Subcutaneous abdominal adipose tissue (tissue), 5 donors: ENCODE measurements at regions not wholly inside any gene's neighbourhood (a gene's known extent, or its start where the extent isn't known, plus 50 kb on each side); places are given as distances from the start of the nearest gene placed in this dataset.

Source experiments
- H3K27ac ChIP-seq: one replicate; pipeline ENCODE4 v1.7.0; 2013; ENCODE audit warnings: low read depth, mild to moderate bottlenecking, inconsistent platforms, low read length, moderate library complexity
- H3K27me3 ChIP-seq, 5 donors: one replicate each; pipeline ENCODE4 v1.7.0; 2013; ENCODE audit warnings: low read length in 5 of 5, inconsistent platforms in 1 of 5; ENCODE audit not compliant: control insufficient read depth in 5 of 5, insufficient read depth in 4 of 5
- H3K36me3 ChIP-seq, 5 donors: one replicate each; pipeline ENCODE4 v1.7.0; 2013; ENCODE audit warnings: low read length in 5 of 5; ENCODE audit not compliant: control insufficient read depth in 5 of 5, insufficient read depth in 5 of 5
- H3K4me1 ChIP-seq, 5 donors: one replicate each; pipeline ENCODE4 v1.7.0; 2013; ENCODE audit warnings: low read length in 5 of 5, mild to moderate bottlenecking in 3 of 5, moderate library complexity in 1 of 5; ENCODE audit not compliant: control insufficient read depth in 5 of 5, insufficient read depth in 5 of 5
- H3K4me3 ChIP-seq, 5 donors: one replicate each; pipeline ENCODE4 v1.7.0; 2013; ENCODE audit warnings: low read length in 5 of 5, low read depth in 1 of 5
- H3K9ac ChIP-seq, 5 donors: one replicate each; pipeline ENCODE4 v1.7.0; 2013; ENCODE audit warnings: low read length in 5 of 5, mild to moderate bottlenecking in 4 of 5, moderate library complexity in 3 of 5
- H3K9me3 ChIP-seq, 5 donors: one replicate each; pipeline ENCODE4 v1.7.0; 2013; ENCODE audit warnings: low read length in 5 of 5; ENCODE audit not compliant: control insufficient read depth in 5 of 5
- donor health status: healthy.
- donor health status: healthy.
- donor health status: healthy.
- donor health status: healthy.
- donor health status: healthy.

GRCh38 chr12:98421316-98421715 lies 94.1 kb upstream of the TMPO start:
- Histone ChIP-seq H3K4me3 (no peak overlapping the region), H3K27ac (no peak overlapping the region), H3K36me3 (no peaks in the 10 kb centered on the region), H3K9ac (no peak overlapping the region), H3K9me3 (no peaks in the 10 kb centered on the region), H3K27me3 (no peaks in the 10 kb centered on the region), H3K4me1 (peaks cover 0 to 31% (median 20%) of the 10 kb centered on the region in 5 donors)

DNA sequence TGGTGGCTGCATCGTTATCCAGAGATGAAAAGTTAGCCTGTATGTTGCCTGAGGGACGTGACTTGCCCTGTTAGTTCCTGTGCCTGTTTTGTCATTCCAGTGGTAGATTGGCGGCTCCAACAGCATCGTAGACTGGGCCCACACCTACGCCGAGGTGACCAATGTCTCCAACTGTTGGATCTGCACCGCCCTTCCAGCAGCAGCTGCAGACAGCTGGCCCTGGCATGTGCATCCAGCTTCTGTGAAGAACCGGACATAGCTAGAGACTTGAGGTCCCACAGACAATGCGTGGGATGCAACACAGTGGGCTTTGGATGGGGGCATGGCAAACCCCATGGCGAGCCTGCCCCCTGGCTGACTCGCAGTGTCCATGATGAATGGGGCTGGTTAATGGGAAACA lies 93.0 kb upstream of the TMPO start:
- Histone ChIP-seq H3K9me3 (no peaks in the 10 kb centered on the region), H3K27me3 (no peaks in the 10 kb centered on the region), H3K4me3 (no peak overlapping the region), H3K9ac (no peak overlapping the region), H3K36me3 (no peaks in the 10 kb centered on the region), H3K4me1 (peaks cover 0 to 30% (median 20%) of the 10 kb centered on the region in 5 donors), H3K27ac (no peak overlapping the region)

DNA sequence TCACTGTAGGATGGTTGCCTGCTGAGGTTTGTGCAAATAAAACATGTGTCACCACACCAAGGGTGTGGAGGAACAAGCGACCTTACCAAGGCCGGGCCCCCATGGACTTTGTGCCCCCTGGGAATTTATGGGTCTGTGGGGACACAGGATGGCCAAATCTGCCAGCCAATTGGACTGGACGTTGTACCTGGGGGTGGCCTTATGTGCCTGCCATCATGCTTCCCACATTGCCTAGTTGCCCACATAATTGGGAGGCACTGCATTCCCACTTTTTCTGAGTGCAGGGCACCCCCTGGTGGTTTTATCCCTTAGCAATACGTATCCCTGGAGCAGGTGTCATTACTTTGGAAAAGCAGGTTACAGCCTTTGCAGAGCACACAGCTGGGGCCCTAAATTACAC lies 92.6 kb upstream of the TMPO start:
- Histone ChIP-seq H3K36me3 (no peaks in the 10 kb centered on the region), H3K4me3 (no peak overlapping the region), H3K4me1 (peaks cover 0 to 26% (median 20%) of the 10 kb centered on the region in 5 donors), H3K9me3 (no peaks in the 10 kb centered on the region), H3K27ac (no peak overlapping the region), H3K9ac (no peak overlapping the region), H3K27me3 (no peaks in the 10 kb centered on the region)

- no peak overlapping the region for H3K4me3 ChIP-seq
- no peaks in the 10 kb centered on the region for H3K36me3 ChIP-seq
- no peaks in the 10 kb centered on the region for H3K9me3 ChIP-seq
- no peaks in the 10 kb centered on the region for H3K27me3 ChIP-seq
- H3K9ac ChIP-seq: no peak overlapping the region
- H3K4me1 ChIP-seq: peaks cover 0 to 15% (median 10%) of the 10 kb centered on the region in 5 donors
- H3K27ac ChIP-seq: no peak overlapping the region
These were observed 91.4 kb upstream of the TMPO start for GRCh38 chr12:98423963-98424362.

DNA sequence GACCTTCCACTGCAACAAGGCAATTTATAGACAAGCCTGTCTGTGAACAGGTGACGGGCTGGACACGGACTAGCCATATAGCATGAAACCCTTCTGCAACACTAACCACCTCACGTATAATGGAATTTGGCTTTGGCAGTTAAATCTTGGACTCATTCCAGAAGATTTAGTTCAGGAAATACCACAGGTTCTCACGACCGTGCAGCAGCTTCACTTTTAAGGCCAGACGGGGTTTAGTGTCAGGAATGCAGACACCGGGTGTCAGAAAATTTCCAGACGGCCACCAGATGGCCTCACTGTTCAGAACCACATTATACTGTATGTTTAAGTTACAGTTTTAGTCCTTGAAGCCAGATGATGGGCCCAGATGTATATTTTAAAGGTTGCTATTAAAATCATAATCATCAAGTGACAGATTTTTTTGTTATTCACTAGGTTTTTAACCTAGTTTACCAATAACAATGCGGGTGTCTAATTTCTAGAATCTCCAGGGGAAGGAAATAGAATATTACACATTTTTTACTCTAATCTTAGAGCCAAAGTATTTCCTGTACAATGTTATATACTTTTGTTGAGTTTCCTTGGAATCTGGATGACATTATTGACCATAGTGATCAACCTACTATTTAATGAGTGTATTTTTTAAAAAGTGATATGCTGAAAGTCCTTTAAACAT lies 90.5 kb upstream of the TMPO start:
- Histone ChIP-seq H3K27me3 (no peaks in the 10 kb centered on the region), H3K36me3 (no peaks in the 10 kb centered on the region), H3K27ac (no peak overlapping the region), H3K4me3 (no peak overlapping the region), H3K9me3 (no peaks in the 10 kb centered on the region), H3K9ac (no peak overlapping the region), H3K4me1 (peaks cover 0 to 7% (median 3%) of the 10 kb centered on the region in 5 donors)

GRCh38 chr12:98425859-98426258 lies 89.5 kb upstream of the TMPO start:
- Histone ChIP-seq H3K4me1 (peaks cover 0 to 5% (median 3%) of the 10 kb centered on the region in 5 donors), H3K9ac (no peak overlapping the region), H3K27me3 (no peaks in the 10 kb centered on the region), H3K4me3 (no peak overlapping the region), H3K36me3 (no peaks in the 10 kb centered on the region), H3K9me3 (no peaks in the 10 kb centered on the region), H3K27ac (no peak overlapping the region)

- Histone ChIP-seq H3K9me3 (peaks cover 0 to 3% (median 0%) of the 10 kb centered on the region in 5 donors), H3K9ac (no peak overlapping the region), H3K4me1 (no peaks in the 10 kb centered on the region), H3K4me3 (no peak overlapping the region), H3K27ac (no peak overlapping the region), H3K36me3 (no peaks in the 10 kb centered on the region), H3K27me3 (no peaks in the 10 kb centered on the region)
These were observed 84.3 kb upstream of the TMPO start for GRCh38 chr12:98431089-98431488.

DNA sequence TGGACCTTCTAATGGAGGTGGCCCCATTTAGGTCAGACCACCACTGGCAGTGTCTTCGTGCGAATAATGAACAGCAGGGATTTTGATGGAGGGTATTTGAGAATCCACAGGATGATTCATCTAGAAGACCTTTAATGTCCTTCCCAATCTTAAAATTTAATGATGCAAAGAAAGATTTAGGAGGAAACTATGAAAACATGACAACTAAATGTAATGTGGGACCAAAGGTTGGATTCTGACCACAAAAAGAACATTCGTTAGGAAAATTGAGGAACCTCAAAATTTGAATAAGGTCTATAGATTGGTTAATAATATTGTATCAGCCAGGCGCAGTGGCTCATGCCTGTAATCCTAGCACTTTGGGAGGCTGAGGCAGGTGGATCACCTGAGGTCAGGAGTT lies 78.2 kb upstream of the TMPO start:
- H3K4me1 ChIP-seq: peaks cover 9 to 22% (median 19%) of the 10 kb centered on the region in 5 donors
- H3K27ac ChIP-seq: no peak overlapping the region
- no peaks in the 10 kb centered on the region for H3K27me3 ChIP-seq
- no peak overlapping the region for H3K4me3 ChIP-seq
- no peaks in the 10 kb centered on the region for H3K36me3 ChIP-seq
- H3K9ac ChIP-seq: no peak overlapping the region
- peaks cover 0 to 3% (median 0%) of the 10 kb centered on the region in 5 donors for H3K9me3 ChIP-seq

DNA sequence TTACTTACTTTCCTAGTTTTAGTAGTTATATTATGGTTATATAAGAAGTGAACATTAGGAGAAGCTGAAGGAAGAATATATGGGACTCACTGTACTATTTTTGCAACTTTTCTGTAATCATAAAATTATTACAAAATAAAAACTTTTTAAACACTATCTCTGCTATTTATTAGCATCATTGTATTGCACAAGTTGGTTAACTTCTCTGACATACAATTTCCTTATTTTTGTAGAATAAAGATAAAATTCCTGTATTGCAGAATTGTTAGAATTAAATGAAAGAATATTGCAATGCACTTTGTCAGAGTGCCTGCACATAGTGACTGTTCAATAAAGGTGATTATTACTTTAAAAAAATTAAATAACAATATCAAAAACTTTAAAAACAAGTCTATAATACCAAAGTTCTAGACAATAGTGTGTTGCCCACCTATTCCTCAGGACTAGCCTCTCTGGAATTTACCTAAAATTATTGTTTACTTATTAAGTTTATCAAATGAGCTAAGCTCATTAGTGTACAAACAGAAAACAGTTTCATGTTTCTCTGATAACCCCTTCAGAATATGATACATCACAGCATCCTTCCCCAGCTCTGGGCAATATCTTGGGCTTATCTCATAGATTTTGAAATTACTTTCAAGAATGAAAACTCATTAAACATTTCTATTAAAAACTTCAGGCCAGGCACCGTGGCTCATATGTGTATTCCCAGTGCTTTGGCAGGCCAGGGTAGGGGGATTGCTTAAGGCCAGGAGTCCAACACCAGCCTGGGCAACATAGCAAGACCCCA lies 77.4 kb upstream of the TMPO start:
- Histone ChIP-seq H3K4me3 (no peak overlapping the region), H3K27me3 (no peaks in the 10 kb centered on the region), H3K36me3 (no peaks in the 10 kb centered on the region), H3K9ac (no peak overlapping the region), H3K4me1 (peaks cover 9 to 22% (median 19%) of the 10 kb centered on the region in 5 donors), H3K27ac (no peak overlapping the region), H3K9me3 (peaks cover 0 to 3% (median 0%) of the 10 kb centered on the region in 5 donors)

- Histone ChIP-seq H3K27me3 (no peaks in the 10 kb centered on the region), H3K9ac (no peak overlapping the region), H3K4me3 (no peak overlapping the region), H3K27ac (no peak overlapping the region), H3K4me1 (peaks cover 9 to 22% (median 19%) of the 10 kb centered on the region in 5 donors), H3K9me3 (peaks cover 0 to 3% (median 0%) of the 10 kb centered on the region in 5 donors), H3K36me3 (no peaks in the 10 kb centered on the region)
These were observed 76.6 kb upstream of the TMPO start for GRCh38 chr12:98438656-98439230.
